NCI-H187 (cell line): ENCODE measurements at regions not wholly inside any gene's neighbourhood (a gene's known extent, or its start where the extent isn't known, plus 50 kb on each side); places are given as distances from the start of the nearest gene placed in this dataset.
"Not testable (repeated sequence)": the region's sequence is repeated elsewhere in the genome, so short reads cannot be mapped to it uniquely, and the experiment has no call there.

Experiments used
- DNase-seq, 2 experiments: peaks; one replicate each; lab custom pipeline; 2025; lab: John Stamatoyannopoulos, UW

DNA sequence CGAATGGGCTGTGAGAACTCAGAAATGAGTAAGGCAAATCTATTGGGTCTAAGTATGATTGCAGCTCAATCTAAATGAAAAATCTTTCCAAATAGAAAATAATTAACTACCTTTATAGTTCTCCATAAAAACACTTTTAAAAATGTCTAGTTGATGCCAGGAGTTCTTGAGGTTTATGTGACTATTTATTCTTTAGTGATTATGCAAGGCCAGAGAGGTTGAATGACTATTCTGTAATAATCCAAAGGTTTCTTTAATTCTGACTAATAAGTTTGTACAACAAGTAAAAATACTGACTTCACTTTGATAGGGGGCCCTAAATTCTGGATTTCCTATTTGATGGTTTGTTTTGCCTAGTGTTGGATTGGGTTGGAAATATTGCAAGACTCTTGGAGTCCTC is 461.2 kb downstream of the EPM2A start:
- no peak for DNase-seq

DNA sequence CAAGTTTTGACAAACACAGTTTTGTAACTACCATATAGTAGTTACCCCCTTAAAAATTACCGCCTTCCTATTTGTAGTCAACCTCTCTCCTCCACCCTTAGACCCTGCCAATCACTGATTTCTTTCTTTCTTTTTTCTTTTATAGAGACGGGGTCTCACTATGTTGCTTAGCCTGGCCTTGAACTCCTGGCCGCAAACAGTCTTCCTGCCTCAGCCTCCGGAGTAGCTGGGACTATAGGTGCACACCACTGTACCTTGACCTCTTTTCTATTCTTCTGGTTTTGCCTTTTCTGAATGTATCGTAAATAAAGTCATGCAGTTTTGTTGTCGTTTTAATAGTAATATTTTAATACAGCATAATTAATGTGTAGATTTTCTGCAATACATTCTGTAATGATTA is 460.3 kb downstream of the EPM2A start:
- DNase-seq, result no peak

DNA sequence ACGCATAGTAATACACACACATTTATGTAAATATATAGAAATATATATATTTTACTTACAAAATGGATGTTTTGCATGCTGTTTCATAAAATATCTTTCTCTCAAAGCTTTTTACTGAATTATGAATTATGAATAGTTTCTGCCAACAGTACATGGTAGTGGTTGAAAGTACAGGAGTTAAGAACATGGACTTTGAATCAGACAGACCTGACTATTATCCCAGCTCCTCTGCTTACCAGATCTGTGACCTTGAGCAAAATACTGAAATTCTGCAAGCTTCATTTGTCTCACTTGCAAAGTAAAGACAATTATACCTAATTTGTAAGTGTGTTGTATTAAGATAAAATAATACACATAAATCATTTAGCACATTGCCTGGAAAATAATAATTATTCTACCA is 459.5 kb downstream of the EPM2A start:
- DNase-seq, result no peak

DNA sequence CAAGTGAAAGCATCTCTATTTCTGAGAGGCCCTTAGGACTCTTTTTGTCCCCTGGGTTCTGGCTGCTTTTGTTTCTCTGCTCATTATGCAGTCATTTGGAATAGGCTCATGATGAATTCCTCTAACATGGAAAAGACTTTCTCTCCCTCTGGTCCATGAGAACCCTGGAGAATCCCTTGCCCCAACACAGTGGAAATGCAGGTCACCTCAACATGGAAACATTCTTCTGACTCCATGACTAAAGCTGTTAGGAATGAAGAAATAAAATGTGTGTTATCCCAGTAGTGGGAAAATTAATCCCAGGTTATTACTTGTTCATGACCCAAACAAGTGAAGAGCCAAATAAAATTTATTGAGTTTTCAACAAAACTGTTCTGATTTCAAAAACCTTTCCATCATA is 458.6 kb downstream of the EPM2A start:
- no peak for DNase-seq

DNA sequence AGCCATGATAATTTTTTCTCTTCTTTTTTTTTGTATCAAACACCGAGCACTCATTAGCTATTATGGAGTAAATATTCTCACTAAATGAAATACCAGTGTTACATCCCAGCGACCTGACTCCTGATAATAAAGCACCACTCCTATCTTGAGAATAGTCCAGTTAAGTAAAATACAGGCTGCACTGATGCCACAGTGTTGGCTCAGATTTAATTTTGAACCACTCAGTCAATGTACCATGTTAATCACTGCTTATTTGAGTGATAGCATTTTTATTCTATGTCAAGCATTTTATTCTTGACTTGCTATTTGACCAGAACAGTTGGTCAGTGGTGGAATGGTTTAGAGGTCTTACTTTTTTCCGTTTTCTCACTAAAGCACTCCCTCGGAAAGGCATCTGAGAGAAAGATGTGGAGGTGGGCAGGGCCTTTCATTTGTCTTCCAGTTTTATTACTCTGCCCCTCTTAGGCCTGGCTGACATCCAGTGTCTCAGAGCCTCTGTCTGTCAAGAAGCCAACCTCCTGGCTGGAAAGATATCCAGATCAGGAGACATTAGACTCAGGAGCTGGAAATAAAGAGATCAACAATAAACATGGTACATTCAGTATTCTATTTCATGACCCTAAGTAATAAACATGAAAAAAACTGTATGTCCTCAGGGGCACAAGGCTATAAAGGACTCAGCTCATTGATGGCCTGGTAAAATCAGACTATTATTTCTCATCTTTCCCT is 457.8 kb downstream of the EPM2A start:
- DNase-seq, result no peak

DNA sequence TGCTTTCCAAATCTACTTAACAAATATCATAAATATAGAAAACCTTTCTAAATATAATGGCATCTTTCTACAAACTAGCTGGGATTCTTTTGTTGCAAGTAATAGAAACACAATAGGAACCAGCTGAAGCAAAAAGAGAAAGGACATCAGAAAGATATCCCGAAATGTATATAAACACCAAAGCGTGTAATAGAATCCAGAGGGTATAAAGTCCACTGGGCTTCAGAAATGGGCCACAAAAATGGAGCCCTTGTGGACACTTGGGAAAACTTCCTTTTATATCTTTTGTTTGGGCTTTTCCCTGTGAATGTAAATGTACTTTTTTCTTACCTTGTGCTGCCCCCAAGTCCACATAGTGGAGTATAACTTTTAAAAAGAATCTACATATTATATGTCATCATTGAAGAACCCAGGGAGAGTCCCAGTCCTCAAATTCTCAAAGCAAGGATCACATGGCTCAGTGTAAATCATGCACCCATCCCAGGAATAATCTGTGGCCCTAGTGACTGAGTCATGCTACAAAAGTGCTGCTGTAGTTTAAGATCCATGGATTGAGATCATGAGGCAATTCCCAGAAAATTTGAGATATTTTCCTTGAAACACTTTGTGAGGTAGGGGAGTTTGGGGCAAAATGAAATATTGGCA is 457.0 kb downstream of the EPM2A start:
- DNase-seq, result no peak

DNA sequence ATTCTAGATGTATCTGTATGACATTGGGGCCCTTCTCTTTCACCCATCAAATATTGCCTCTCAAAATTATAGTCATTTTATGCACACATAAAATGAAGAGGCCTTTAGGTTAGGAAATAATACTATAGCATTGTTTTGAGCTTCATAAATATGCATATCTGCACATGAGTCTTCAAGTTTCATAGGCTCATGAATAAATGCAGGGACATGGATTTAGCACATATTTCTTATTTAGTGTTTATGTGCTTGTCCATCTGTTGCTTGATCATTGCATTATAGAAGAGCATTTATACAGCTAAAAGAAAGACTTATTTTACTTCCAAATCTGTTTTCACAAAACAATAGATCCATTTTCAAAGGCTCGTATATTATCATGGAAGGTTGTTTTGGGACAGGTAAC is 455.8 kb downstream of the EPM2A start:
- no peak for DNase-seq

DNA sequence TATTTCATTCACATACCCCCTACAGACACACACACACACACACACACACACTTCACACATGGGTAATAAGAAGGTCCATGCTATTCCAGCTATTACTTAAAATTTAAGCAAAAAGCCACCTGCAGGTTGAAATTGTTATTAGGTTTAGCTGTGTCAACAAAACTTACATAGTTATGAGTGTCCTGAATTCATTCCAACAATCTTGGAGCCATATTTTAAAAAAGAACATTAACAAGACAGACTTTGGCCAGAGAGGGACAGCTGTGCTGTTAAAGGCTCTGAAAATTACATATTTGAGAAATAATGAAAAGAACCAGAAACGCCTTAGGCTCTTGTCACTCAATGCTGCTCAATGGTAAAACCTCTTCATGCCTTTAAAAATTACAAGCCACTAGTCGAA is 455.3 kb downstream of the EPM2A start:
- no peak for DNase-seq

DNA sequence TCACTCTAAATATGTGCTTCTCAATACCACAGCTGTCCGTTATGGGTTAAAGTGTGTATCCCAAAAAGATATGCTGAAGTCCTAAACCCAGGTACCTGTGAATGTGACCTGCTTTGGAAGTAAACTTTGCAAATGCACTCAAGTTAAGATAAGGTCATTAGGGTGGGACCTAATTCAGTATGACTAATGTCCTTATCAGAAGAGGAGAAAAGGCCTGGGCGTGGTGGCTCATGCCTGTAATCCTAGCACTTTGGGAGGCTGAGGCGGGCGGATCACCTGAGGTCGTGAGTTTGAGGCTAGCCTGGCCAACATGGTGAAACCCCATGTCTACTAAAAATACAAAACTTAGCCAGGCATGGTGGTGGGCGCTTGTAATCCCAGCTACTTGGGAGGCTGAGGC is 452.1 kb downstream of the EPM2A start:
- not testable (repeated sequence) for DNase-seq

DNA sequence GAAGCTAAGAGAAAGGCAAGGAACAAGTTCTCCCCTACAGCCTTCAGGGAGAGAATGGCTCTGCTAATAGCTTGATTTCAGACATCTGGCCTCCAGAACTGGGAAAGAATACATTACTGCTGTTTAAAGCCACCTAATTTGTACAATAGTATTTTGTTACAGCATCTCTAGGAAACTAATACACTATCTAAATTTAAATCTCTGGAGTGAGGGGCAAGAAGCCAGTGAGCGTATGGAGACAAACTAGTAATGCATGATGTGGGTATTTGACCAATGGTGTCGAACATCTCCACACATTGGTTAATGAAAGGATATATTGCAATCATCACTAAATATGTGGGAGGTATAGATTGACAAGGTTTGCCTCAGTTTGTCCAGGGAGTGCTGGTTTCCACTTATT is 451.5 kb downstream of the EPM2A start:
- DNase-seq, result no peak

DNA sequence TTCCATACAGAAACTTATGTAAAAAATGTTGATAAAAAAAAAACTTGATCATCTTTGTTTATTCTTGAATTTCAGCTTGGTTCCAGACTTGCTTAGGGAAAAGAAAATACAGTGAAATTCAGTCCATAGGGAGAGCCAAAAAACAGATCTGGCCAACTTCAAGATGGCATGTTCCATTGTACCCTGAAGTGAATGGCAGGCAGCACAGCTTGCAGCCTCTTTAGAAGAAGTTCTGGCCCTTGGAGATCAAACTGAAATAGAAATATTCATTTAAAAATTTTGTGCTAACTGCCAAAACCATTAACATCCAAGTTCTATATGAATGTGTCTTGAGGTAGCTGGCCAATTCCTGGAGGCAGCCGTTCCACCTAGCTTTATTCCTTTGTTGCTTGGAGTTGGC is 448.4 kb downstream of the EPM2A start:
- no peak for DNase-seq

DNA sequence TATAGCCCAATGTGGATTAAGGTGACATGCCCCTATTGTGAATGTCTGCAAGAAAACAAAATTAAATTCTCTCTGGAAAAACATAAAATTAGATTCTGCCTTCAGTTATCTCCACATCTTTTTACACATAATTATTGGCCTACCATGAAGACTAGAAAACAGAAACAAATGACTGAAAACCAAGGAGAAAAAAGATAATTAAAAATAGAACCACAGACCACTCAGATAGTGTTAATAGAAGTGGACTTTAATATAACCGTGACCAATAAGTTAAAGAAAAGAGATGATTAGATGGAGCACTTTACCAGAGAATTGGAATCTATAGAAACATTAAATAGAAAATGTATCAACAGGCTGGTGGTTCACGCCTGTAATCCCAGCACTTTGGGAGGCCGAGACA is 445.7 kb downstream of the EPM2A start:
- DNase-seq, result no peak

DNA sequence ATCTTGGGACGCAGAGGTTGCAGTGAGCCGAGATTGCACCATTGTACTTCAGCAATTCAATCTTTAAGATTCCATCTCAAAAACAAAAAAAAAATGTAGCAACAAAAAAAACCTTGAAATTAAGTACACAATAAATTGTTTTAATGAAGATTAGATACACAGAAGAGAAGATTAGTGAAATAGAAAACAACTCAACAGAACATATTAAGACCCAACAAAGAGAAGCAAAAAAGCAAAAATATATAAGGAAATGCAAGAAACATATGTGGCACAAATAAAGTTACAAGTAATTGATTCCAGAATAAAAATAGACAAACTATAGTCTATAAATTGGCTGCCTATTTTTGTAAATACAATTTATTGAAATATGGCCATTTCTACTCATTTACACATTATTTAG is 445.2 kb downstream of the EPM2A start:
- no peak for DNase-seq

DNA sequence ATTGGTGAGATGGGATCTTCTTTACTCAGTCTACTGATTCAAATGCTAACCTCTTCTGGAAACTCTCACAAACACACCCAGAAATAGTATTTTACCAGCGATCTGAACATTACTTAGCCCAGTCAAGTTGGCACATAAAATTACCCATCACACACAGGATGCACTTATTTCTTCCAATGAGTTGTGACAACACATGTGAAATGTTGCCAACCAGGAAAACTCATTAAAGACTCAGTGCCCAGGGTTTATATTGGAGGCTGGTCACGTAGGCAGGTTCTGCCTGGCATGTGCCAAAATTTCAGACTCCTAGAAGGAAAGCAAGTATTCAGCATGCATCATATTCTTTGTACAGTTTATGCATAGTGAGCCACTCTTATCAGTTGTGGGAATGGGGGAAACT is 443.3 kb downstream of the EPM2A start:
- no peak for DNase-seq

DNA sequence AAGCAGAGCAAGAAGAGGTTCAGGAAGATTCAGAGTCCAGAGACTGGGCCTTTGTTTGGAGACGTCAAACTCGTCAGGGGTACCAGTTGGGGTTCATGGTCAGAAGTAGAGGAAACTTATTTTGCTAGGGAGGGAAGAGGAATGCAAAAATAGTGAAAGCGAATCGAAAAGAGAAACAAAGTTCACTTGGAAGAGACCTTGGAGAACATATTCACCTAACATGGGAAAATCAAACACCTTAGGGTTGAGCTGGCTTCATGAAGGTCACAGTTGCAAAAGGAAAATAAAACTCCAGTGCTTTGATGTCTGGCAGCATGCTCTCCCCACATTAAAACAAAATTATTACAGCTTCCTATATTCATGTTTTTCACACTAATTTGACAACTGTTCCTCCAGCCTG is 440.4 kb downstream of the EPM2A start:
- DNase-seq, result no peak

DNA sequence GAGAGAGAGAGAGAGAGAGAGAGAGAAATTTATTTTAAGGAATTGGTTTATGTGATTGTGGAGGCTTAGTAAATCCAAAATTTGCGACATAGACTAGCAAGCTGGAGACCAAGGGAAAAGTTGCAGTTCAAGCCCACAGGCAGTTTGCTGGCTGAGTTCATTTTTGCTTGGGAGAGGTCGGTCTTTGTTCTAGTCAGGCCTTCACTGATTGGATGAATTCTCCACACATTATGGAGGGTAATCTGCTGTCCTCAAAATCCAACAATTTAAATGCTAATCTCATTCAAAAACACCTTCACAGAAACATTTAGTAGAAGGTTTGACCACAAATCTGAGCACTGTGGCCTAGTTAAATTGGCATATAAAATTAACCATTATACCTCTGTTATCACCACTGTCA is 439.6 kb downstream of the EPM2A start:
- DNase-seq, result no peak

DNA sequence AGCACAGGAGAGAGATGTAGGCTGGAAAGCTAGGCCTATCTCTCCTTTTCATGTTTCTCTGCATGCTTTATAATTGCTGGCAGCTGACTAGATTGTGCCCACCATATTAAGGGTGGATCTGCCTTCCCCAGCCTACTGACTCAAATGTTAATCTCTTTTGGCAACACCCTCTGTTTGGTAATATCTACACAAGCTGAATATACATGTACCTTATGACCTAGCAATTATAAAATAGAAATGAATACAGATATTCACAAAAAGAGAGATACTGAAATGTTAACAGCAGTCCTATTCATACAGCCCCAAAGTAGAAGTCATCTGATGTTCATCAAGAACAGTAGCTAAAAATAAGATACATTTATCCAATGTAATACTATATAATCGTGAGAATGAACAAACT is 429.6 kb downstream of the EPM2A start:
- DNase-seq, result no peak

DNA sequence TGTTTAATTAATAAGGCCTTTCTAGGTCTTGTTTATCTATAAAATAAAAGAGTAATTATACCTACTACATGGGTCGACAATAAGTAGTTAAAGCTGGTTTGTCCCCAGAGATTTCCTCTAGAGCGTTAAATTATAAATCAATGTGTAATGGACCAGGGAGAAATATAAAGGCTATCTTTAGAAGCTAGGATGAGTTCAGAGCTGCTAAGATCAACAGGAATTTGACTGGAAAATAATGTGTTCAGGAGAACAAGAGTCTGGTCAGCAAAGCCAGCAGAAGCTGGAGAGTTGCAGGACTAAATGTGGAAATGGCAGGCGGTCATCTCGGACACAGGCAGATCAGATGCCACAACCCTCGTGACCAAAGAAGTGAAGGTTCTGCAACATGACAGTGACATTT is 428.8 kb downstream of the EPM2A start:
- DNase-seq, result no peak

DNA sequence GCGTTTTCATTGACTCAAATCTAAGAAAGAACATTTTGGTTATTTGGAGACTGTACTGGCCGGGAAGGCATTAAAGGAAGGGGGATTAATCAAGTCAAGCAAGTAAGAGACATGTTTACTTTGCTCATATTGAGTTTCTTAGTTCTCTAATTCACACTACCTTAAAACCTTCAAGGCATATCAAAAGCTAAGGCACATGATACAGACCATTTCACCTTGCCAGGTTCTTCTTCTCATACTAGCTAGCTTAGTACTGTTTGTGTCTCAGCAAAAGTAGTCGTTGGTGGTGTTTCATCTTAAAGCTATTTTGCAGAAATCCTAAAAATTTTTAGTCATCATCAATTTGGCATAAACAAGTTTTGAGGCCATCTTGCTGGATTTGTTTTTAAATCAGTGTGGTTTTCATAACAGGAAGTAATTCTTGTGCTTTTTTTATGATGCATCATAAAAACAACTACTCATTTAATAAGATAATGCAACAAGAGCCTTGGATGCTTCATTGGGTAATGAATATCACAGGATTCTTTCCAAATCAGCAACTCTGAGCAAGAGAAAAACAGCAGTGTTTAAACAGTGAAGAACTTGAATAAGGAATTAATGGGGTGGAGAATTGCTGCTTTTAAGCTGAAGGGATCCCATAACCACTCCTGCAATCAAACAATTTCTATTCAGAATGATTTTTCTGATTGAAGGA is 425.3 kb downstream of the EPM2A start:
- no peak for DNase-seq

DNA sequence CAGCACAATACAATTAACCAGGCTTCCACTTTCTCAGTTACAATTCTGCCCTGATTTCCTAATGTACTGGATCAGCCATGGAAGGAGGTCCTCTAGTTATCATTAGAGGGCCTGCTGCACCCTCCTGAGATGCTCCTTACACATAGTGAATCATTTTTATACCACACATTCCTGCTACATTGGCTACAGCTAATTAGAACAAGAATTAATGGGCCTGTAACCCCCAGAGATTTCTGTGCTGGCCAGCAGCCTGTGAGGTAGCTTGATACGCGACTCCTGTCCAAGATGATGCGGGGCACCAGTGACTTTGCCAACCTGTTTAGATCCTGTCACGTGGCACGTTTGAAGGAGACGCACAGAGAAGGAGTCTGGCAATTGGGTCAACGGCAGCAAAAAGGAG is 422.8 kb downstream of the EPM2A start:
- no peak for DNase-seq

DNA sequence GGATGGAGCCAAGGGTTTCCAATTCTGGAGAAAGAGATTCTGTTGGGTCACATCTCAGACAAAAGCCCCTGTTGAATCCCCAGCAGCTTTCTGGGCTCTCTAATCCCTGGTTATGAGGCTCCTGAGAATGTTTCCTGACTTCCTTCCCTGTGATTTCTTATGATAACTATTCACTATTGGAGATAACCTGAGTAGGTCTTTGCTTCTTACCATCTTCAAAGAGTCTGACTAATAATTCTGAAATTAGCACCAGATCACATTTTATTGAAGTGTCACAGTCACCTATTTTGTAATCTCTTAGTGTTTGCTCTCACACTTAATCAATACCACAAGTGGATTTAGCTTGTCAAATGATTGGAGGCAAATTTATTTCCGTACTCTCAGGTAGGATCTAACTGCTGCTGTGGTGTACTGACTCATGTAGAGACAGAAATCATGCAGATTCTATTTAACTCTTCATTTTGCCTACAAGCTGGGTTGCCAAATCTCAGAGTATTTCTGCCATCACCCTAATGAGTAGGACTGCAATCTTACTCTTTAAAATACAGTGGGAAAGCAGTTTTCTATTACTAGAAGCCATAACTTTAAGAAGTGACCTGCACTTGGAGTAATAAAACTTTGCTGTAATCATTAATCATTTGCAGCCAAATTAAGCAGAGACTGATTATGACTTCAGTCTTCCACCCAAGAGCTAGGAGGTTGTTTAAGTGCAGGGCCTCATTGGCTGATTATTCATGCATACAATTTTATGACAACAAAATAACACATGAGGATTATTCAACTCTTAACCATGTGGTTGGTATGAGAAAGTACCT is 422.1 kb downstream of the EPM2A start:
- DNase-seq, result no peak

DNA sequence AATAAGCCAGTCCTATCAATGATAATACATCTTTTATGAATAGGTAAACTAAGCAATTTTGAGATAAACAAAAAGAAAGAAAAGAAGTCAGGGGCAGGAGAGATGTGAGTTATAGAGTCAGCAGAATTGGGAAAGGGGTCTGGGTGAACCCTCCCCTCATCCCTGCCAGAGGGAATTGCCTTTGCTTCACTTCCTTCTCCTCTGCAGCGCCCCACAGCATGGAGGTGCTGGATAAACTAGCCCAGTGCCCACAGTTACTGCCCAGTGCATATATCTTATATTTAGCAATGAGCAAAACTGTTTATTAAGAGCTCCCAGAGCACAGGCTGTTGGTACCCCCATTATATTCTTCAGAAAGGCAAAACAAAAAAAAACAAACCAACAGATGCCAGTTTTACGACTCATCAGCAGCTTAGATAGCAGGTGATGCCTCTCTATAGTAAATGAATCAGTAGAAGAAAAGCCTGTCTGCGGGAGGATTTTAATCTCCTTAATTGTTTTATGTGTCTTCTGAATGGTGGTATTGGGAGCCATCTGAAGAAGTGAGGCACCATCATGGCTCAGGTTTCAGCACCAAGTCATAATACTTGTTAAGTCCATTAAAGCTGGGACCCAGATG is 419.2 kb downstream of the EPM2A start:
- DNase-seq, result no peak
